ENCODE measurements at regions not wholly inside any gene's neighbourhood (a gene's known extent, or its start where the extent isn't known, plus 50 kb on each side); places are given as distances from the start of the nearest gene placed in this dataset.

- FAIRE-seq (no peak), DNase-seq (no peak)
- Histone ChIP-seq H3K4me1 (ENCODE audit: control insufficient read depth in 3 of 3, insufficient read depth in 2 of 3, low read depth in 1 of 3, low read length in 2 of 3) (no peaks in the 10 kb centered on the region), H3K27ac (ENCODE audit: low read depth in 1 of 3, low read length in 2 of 3) (no peak overlapping the region), H3K36me3 (ENCODE audit: control insufficient read depth in 3 of 3, insufficient read depth in 2 of 3, low read depth in 1 of 3, low read length in 3 of 3) (no peaks in the 10 kb centered on the region), H3K27me3 (ENCODE audit: control insufficient read depth in 3 of 3, insufficient read depth in 3 of 3, low read length in 3 of 3) (peaks cover 0 to 8% (median 2%) of the 10 kb centered on the region in 3 donors), H3K9me3 (ENCODE audit: control insufficient read depth in 2 of 2, insufficient read depth in 1 of 2, low read depth in 1 of 2, low read length in 1 of 2) (no peaks in the 10 kb centered on the region), H3K4me3 (ENCODE audit: low read depth in 1 of 3, low read length in 3 of 3) (no peak overlapping the region)
- WGBS, 3 donors, result 77 to 84% (median 84%) methylated on average over 5 of the region's 5 CpGs
Measured at GRCh38 chr4:83768146-83768545, 232.2 kb downstream of the GPAT3 start.

GRCh38 chr4:83767067-83767466, 231.2 kb downstream of the GPAT3 start:
- H3K4me1 ChIP-seq (ENCODE audit: control insufficient read depth in 3 of 3, insufficient read depth in 2 of 3, low read depth in 1 of 3, low read length in 2 of 3), result no peaks in the 10 kb centered on the region
- DNase-seq (no peak), FAIRE-seq (no peak)
- H3K27ac ChIP-seq (ENCODE audit: low read depth in 1 of 3, low read length in 2 of 3), result no peak overlapping the region
- 87 to 96% (median 90%) methylated on average over 2 of the region's 2 CpGs for WGBS, 3 donors
- no peak overlapping the region for H3K4me3 ChIP-seq (ENCODE audit: low read depth in 1 of 3, low read length in 3 of 3)
- peaks cover 0 to 8% (median 2%) of the 10 kb centered on the region in 3 donors for H3K27me3 ChIP-seq (ENCODE audit: control insufficient read depth in 3 of 3, insufficient read depth in 3 of 3, low read length in 3 of 3)
- H3K9me3 ChIP-seq (ENCODE audit: control insufficient read depth in 2 of 2, insufficient read depth in 1 of 2, low read depth in 1 of 2, low read length in 1 of 2), result no peaks in the 10 kb centered on the region
- no peaks in the 10 kb centered on the region for H3K36me3 ChIP-seq (ENCODE audit: control insufficient read depth in 3 of 3, insufficient read depth in 2 of 3, low read depth in 1 of 3, low read length in 3 of 3)

DNA sequence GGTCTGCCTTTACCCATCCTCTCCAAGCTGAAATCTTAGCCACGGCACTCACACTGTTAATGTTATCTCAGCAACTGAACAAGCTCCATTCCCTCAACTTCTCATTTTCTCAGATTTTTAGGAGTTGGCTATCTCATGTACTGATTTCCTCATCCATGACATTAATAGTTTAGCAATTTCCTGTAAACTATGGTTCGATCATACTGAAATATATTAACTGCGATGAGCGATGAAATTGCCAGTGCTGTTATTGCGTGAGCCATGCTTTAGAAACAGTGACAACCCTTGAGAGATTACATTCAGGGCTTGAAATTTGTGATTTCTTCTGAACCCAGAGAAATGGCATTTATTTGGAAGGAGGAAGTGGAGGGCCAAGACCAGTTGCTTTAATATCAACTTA, 223.7 kb downstream of the GPAT3 start:
- peaks cover 0 to 7% (median 4%) of the 10 kb centered on the region in 3 donors for H3K27me3 ChIP-seq (ENCODE audit: control insufficient read depth in 3 of 3, insufficient read depth in 3 of 3, low read length in 3 of 3)
- no peak overlapping the region for H3K4me3 ChIP-seq (ENCODE audit: low read depth in 1 of 3, low read length in 3 of 3)
- DNase-seq (no peak), FAIRE-seq (no peak)
- H3K27ac ChIP-seq (ENCODE audit: low read depth in 1 of 3, low read length in 2 of 3), result no peak overlapping the region
- 89 to 92% (median 89%) methylated on average over 5 of the region's 5 CpGs for WGBS, 3 donors
- no peaks in the 10 kb centered on the region for H3K4me1 ChIP-seq (ENCODE audit: control insufficient read depth in 3 of 3, insufficient read depth in 2 of 3, low read depth in 1 of 3, low read length in 2 of 3)
- no peaks in the 10 kb centered on the region for H3K36me3 ChIP-seq (ENCODE audit: control insufficient read depth in 3 of 3, insufficient read depth in 2 of 3, low read depth in 1 of 3, low read length in 3 of 3)
- no peaks in the 10 kb centered on the region for H3K9me3 ChIP-seq (ENCODE audit: control insufficient read depth in 2 of 2, insufficient read depth in 1 of 2, low read depth in 1 of 2, low read length in 1 of 2)

DNA sequence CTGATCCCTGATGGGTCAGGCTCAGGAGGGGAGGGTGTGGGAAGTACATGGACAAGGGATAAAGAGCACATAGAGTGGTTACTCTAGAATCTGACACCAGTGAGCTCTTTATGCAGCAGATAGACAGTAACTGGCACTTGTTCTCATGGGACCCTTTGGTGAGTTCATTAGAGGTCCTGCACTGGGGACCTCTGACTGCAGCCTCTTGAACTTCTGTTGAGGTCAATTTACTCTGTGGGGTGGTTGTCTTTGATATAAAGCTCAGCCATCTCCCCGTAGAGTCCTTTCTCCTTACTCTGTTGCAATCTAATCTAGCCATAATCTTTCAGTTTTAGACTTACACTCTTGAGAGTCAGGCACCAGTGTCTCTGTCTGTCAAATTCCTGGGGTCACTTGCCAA, 222.4 kb downstream of the GPAT3 start:
- Histone ChIP-seq H3K9me3 (ENCODE audit: control insufficient read depth in 2 of 2, insufficient read depth in 1 of 2, low read depth in 1 of 2, low read length in 1 of 2) (no peaks in the 10 kb centered on the region), H3K36me3 (ENCODE audit: control insufficient read depth in 3 of 3, insufficient read depth in 2 of 3, low read depth in 1 of 3, low read length in 3 of 3) (no peaks in the 10 kb centered on the region), H3K27ac (ENCODE audit: low read depth in 1 of 3, low read length in 2 of 3) (no peak overlapping the region), H3K4me1 (ENCODE audit: control insufficient read depth in 3 of 3, insufficient read depth in 2 of 3, low read depth in 1 of 3, low read length in 2 of 3) (no peaks in the 10 kb centered on the region), H3K4me3 (ENCODE audit: low read depth in 1 of 3, low read length in 3 of 3) (no peak overlapping the region), H3K27me3 (ENCODE audit: control insufficient read depth in 3 of 3, insufficient read depth in 3 of 3, low read length in 3 of 3) (peaks cover 0 to 7% (median 4%) of the 10 kb centered on the region in 3 donors)
- no peak for FAIRE-seq
- WGBS, 3 donors, result 73 to 87% (median 81%) methylated on average over 1 of the region's 1 CpG
- DNase-seq, result no peak

DNA sequence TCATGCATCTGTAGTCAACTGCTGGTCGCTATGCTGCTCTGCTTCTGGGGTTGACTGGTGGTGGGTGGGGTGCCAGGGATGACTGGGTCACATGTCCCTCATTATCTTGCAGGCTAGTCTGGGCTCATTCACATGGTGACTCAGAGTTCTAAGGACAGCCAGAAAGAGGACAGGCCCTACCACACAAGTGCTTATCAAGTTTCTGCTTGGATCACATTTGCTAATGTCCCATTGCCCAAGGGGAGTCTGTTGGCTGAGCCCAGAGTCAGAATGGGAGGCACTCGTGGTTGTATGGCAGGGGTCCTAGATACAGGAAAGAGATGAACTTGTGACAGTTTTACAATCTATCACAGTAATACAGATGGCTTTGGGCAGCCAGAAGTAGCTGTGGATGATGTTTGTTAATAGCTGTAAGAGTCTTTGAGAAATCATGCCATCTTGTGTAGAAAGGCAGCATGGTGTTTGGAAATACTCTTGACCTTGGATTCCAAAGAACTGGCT, 221.3 kb downstream of the GPAT3 start:
- Histone ChIP-seq H3K4me1 (ENCODE audit: control insufficient read depth in 3 of 3, insufficient read depth in 2 of 3, low read depth in 1 of 3, low read length in 2 of 3) (no peaks in the 10 kb centered on the region), H3K27ac (ENCODE audit: low read depth in 1 of 3, low read length in 2 of 3) (no peak overlapping the region), H3K4me3 (ENCODE audit: low read depth in 1 of 3, low read length in 3 of 3) (no peak overlapping the region), H3K27me3 (ENCODE audit: control insufficient read depth in 3 of 3, insufficient read depth in 3 of 3, low read length in 3 of 3) (peaks cover 0 to 7% (median 4%) of the 10 kb centered on the region in 3 donors), H3K36me3 (ENCODE audit: control insufficient read depth in 3 of 3, insufficient read depth in 2 of 3, low read depth in 1 of 3, low read length in 3 of 3) (no peaks in the 10 kb centered on the region), H3K9me3 (ENCODE audit: control insufficient read depth in 2 of 2, insufficient read depth in 1 of 2, low read depth in 1 of 2, low read length in 1 of 2) (no peaks in the 10 kb centered on the region)
- 40 to 60% (median 42%) methylated on average over 2 of the region's 2 CpGs for WGBS, 3 donors
- DNase-seq (peak in 1 of 2 donors; percentile 55), FAIRE-seq (no peak)

- Histone ChIP-seq H3K9me3 (ENCODE audit: control insufficient read depth in 2 of 2, insufficient read depth in 1 of 2, low read depth in 1 of 2, low read length in 1 of 2) (no peaks in the 10 kb centered on the region), H3K27me3 (ENCODE audit: control insufficient read depth in 3 of 3, insufficient read depth in 3 of 3, low read length in 3 of 3) (peaks cover 0 to 6% (median 4%) of the 10 kb centered on the region in 3 donors), H3K36me3 (ENCODE audit: control insufficient read depth in 3 of 3, insufficient read depth in 2 of 3, low read depth in 1 of 3, low read length in 3 of 3) (no peaks in the 10 kb centered on the region), H3K4me1 (ENCODE audit: control insufficient read depth in 3 of 3, insufficient read depth in 2 of 3, low read depth in 1 of 3, low read length in 2 of 3) (no peaks in the 10 kb centered on the region), H3K27ac (ENCODE audit: low read depth in 1 of 3, low read length in 2 of 3) (no peak overlapping the region), H3K4me3 (ENCODE audit: low read depth in 1 of 3, low read length in 3 of 3) (no peak overlapping the region)
- DNase-seq (no peak), FAIRE-seq (no peak)
- 34 to 60% (median 44%) methylated on average over 2 of the region's 2 CpGs for WGBS, 3 donors
Measured at GRCh38 chr4:83753260-83753659, 217.4 kb downstream of the GPAT3 start.

DNA sequence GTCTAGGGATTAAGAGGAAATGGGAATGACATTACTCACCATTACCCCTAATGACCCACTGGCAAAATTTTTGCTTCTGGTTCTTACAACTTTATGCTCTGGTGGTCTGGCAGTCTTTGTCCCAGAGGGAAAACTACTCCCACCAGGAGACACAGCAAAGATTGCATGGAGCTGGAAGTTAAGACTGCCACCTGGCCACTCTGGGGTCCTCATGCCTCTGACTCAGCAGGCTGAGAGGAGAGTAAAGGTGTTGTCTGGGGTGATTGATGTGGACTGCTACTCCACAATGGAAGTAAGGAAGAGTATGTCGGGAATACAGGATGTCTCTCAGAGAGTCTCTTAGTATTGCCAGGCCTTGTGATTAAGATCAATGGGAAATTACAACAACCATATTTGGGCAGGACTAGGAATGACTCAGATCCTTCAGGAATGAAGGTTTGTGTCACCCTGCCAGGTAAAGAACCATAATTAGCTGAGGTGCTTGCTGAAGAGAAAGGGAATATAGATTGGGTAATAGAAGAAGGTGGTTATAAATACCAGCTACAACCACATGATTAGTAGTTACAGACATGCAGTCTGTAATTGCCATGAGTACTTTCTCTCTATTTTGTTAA, 215.5 kb downstream of the GPAT3 start:
- 38 to 54% (median 43%) methylated on average over 1 of the region's 1 CpG for WGBS, 3 donors
- peaks cover 0 to 4% (median 0%) of the 10 kb centered on the region in 3 donors for H3K27me3 ChIP-seq (ENCODE audit: control insufficient read depth in 3 of 3, insufficient read depth in 3 of 3, low read length in 3 of 3)
- no peak overlapping the region for H3K27ac ChIP-seq (ENCODE audit: low read depth in 1 of 3, low read length in 2 of 3)
- peak in 1 of 2 donors; percentile 45 for DNase-seq
- H3K4me3 ChIP-seq (ENCODE audit: low read depth in 1 of 3, low read length in 3 of 3), result no peak overlapping the region
- H3K4me1 ChIP-seq (ENCODE audit: control insufficient read depth in 3 of 3, insufficient read depth in 2 of 3, low read depth in 1 of 3, low read length in 2 of 3), result no peaks in the 10 kb centered on the region
- no peak for FAIRE-seq
- H3K9me3 ChIP-seq (ENCODE audit: control insufficient read depth in 2 of 2, insufficient read depth in 1 of 2, low read depth in 1 of 2, low read length in 1 of 2), result no peaks in the 10 kb centered on the region
- H3K36me3 ChIP-seq (ENCODE audit: control insufficient read depth in 3 of 3, insufficient read depth in 2 of 3, low read depth in 1 of 3, low read length in 3 of 3), result no peaks in the 10 kb centered on the region

- H3K9me3 ChIP-seq (ENCODE audit: control insufficient read depth in 2 of 2, insufficient read depth in 1 of 2, low read depth in 1 of 2, low read length in 1 of 2), result no peaks in the 10 kb centered on the region
- WGBS, 3 donors, result 28 to 73% (median 42%) methylated on average over 2 of the region's 2 CpGs
- DNase-seq (peak in 1 of 2 donors; percentile 54), FAIRE-seq (no peak)
- H3K27me3 ChIP-seq (ENCODE audit: control insufficient read depth in 3 of 3, insufficient read depth in 3 of 3, low read length in 3 of 3), result no peaks in the 10 kb centered on the region
- no peaks in the 10 kb centered on the region for H3K4me1 ChIP-seq (ENCODE audit: control insufficient read depth in 3 of 3, insufficient read depth in 2 of 3, low read depth in 1 of 3, low read length in 2 of 3)
- H3K27ac ChIP-seq (ENCODE audit: low read depth in 1 of 3, low read length in 2 of 3), result no peak overlapping the region
- H3K36me3 ChIP-seq (ENCODE audit: control insufficient read depth in 3 of 3, insufficient read depth in 2 of 3, low read depth in 1 of 3, low read length in 3 of 3), result no peaks in the 10 kb centered on the region
- no peak overlapping the region for H3K4me3 ChIP-seq (ENCODE audit: low read depth in 1 of 3, low read length in 3 of 3)
Measured at GRCh38 chr4:83748711-83749110, 212.8 kb downstream of the GPAT3 start.

DNA sequence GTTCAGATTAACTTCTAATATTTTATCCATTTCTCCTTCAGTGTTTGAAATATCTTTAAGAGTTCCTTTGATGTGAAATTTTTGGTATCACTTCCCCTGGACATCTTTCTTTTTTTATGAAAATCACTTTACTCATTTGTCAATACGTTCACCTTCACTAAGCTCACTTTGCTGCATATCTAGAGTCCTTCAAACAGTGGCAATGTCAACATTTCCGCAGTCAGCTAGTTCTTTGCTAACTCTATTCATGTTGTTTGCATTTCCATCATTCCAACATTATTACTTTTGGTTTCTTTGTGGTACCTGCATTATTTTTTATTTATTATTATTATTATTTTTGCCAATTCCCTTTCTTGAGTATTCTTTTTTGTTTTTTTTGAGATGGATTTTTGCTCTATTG, 203.0 kb downstream of the GPAT3 start:
- DNase-seq (no peak), FAIRE-seq (no peak)
- WGBS, 3 donors, result 34 to 64% (median 38%) methylated on average over 2 of the region's 2 CpGs
- H3K9me3 ChIP-seq (ENCODE audit: control insufficient read depth in 2 of 2, insufficient read depth in 1 of 2, low read depth in 1 of 2, low read length in 1 of 2), result no peaks in the 10 kb centered on the region
- H3K27me3 ChIP-seq (ENCODE audit: control insufficient read depth in 3 of 3, insufficient read depth in 3 of 3, low read length in 3 of 3), result no peaks in the 10 kb centered on the region
- H3K36me3 ChIP-seq (ENCODE audit: control insufficient read depth in 3 of 3, insufficient read depth in 2 of 3, low read depth in 1 of 3, low read length in 3 of 3), result no peaks in the 10 kb centered on the region
- H3K4me3 ChIP-seq (ENCODE audit: low read depth in 1 of 3, low read length in 3 of 3), result no peak overlapping the region
- H3K4me1 ChIP-seq (ENCODE audit: control insufficient read depth in 3 of 3, insufficient read depth in 2 of 3, low read depth in 1 of 3, low read length in 2 of 3), result no peaks in the 10 kb centered on the region
- H3K27ac ChIP-seq (ENCODE audit: low read depth in 1 of 3, low read length in 2 of 3), result no peak overlapping the region
